Tibial nerve (tissue), 4 donors: ENCODE measurements at regions not wholly inside any gene's neighbourhood (a gene's known extent, or its start where the extent isn't known, plus 50 kb on each side); places are given as distances from the start of the nearest gene placed in this dataset.

Experiments
- EP300 ChIP-seq, 2 donors: sonication (generic); formaldehyde crosslinking; IDR thresholded peaks; one replicate each; pipeline ENCODE4 v1.6.1; 2017; ENCODE audit warnings: antibody characterized with exemption in 2 of 2, mild to moderate bottlenecking in 1 of 2
- POLR2A ChIP-seq, 2 donors: fragments of 450-650 bp; IDR thresholded peaks; one replicate each; pipeline ENCODE4 v1.6.1; 2017; ENCODE audit warnings: antibody characterized with exemption in 2 of 2, mild to moderate bottlenecking in 2 of 2, moderate library complexity in 2 of 2
- TF ChIP-seq, protein P1 (sequence below), 5 experiments: fragments of 200-600 bp in 3 of 5; fragments of 450-650 bp in 2 of 5; sonication (generic) in 3 of 5; IDR thresholded peaks; one replicate each; pipeline ENCODE4 v1.5.1; 2016 to 2019; ENCODE audit warnings: antibody characterized with exemption in 5 of 5, mild to moderate bottlenecking in 3 of 5, moderate library complexity in 2 of 5

GRCh38 chr6:12395898-12396297, 105.7 kb downstream of the EDN1 start:
- TF ChIP-seq, protein P1, sequence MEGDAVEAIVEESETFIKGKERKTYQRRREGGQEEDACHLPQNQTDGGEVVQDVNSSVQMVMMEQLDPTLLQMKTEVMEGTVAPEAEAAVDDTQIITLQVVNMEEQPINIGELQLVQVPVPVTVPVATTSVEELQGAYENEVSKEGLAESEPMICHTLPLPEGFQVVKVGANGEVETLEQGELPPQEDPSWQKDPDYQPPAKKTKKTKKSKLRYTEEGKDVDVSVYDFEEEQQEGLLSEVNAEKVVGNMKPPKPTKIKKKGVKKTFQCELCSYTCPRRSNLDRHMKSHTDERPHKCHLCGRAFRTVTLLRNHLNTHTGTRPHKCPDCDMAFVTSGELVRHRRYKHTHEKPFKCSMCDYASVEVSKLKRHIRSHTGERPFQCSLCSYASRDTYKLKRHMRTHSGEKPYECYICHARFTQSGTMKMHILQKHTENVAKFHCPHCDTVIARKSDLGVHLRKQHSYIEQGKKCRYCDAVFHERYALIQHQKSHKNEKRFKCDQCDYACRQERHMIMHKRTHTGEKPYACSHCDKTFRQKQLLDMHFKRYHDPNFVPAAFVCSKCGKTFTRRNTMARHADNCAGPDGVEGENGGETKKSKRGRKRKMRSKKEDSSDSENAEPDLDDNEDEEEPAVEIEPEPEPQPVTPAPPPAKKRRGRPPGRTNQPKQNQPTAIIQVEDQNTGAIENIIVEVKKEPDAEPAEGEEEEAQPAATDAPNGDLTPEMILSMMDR (IDR thresholded peaks at IDR 0.05): peak in 2 of 5 experiments; percentile 13 to 31
- TF ChIP-seq POLR2A (IDR thresholded peaks at IDR 0.05) (no peak), EP300 (IDR thresholded peaks at IDR 0.05) (no peak)
